Heart left ventricle (tissue), 16 donors: ENCODE measurements at regions not wholly inside any gene's neighbourhood (a gene's known extent, or its start where the extent isn't known, plus 50 kb on each side); places are given as distances from the start of the nearest gene placed in this dataset.
"Not testable (repeated sequence)": the region's sequence is repeated elsewhere in the genome, so short reads cannot be mapped to it uniquely, and the experiment has no call there.

ENCODE experiments used
- ATAC-seq, 4 donors: fragments of 200-7000 bp; cut with Tn5 transposase; one replicate each; pipeline ENCODE4 v1.9.1; 2020 to 2022; ENCODE audit warnings: moderate library complexity in 4 of 4, mild to moderate bottlenecking in 3 of 4, moderate number of reproducible peaks in 1 of 4
- DNase-seq, 5 donors: peaks; one replicate each; pipeline ENCODE4 v3.0.0-alpha.2; 2020
- H3K27ac ChIP-seq, 12 donors: fragments of 200-600 bp; sonication (generic) in 4 of 12; one replicate each; pipeline versions ENCODE4 v1.5.0 to v1.8.0; 2016 to 2022; ENCODE audit warnings: mild to moderate bottlenecking in 2 of 12
- H3K27me3 ChIP-seq, 9 donors: fragments of 200-600 bp; sonication (generic) in 2 of 9; one replicate each; pipeline versions ENCODE4 v1.5.1 to v1.8.0; 2016 to 2022; ENCODE audit warnings: mild to moderate bottlenecking in 3 of 9
- H3K36me3 ChIP-seq, 9 donors: fragments of 200-600 bp; sonication (generic) in 2 of 9; one replicate each; pipeline versions ENCODE4 v1.5.0 to v1.8.0; 2018 to 2022; ENCODE audit warnings: mild to moderate bottlenecking in 2 of 9
- H3K4me1 ChIP-seq, 12 donors: fragments of 200-600 bp; sonication (generic) in 4 of 12; one replicate each; pipeline versions ENCODE4 v1.5.0 to v1.8.0; 2016 to 2022; ENCODE audit warnings: mild to moderate bottlenecking in 3 of 12
- H3K4me3 ChIP-seq, 12 donors: fragments of 200-600 bp; sonication (generic) in 4 of 12; one replicate each; pipeline versions ENCODE4 v1.5.0 to v1.8.0; 2017 to 2022; ENCODE audit warnings: mild to moderate bottlenecking in 9 of 12, moderate library complexity in 4 of 12
- H3K9me3 ChIP-seq, 12 donors: fragments of 200-600 bp; sonication (generic) in 4 of 12; one replicate each; pipeline versions ENCODE4 v1.5.0 to v1.8.0; 2016 to 2022; ENCODE audit warnings: mild to moderate bottlenecking in 1 of 12
- POLR2A ChIP-seq, 2 donors: fragments of 450-650 bp; IDR thresholded peaks; one replicate each; pipeline ENCODE4 v1.6.1; 2017; ENCODE audit warnings: antibody characterized with exemption in 2 of 2, mild to moderate bottlenecking in 2 of 2, moderate library complexity in 2 of 2
- WGBS, 4 donors: extraction: QIAGEN DNeasy Blood & Tissue Kit in 2 of 4; methylation state at CpG; one replicate each; pipeline versions ENCODE4 v1.1.5 to v1.1.7; 2013 to 2018; 5-methylcytosine and 5-hydroxymethylcytosine counted together
- intact Hi-C, 10 donors: fragments of 100-400 bp; cut with DNase I; formaldehyde crosslinking; loops; one replicate each; pipeline versions ENCODE4 v1.11.1 to v1.14.2; 2022
- TF ChIP-seq, protein P1 (sequence below), 12 donors: fragments of 200-600 bp; sonication (generic) in 4 of 12; IDR thresholded peaks; one replicate each; pipeline versions ENCODE4 v1.5.0 to v1.8.0; 2018 to 2022; ENCODE audit warnings: antibody characterized with exemption in 12 of 12, mild to moderate bottlenecking in 5 of 12
- donor health status: ischemic (EF 13 %, LVEDD 7.1; RV severe dilation, severe dysfunction).
- donor health status: healthy with polysubstance abuse.
- donor health status: DM: no; HTN: yes; CAD: no.
- donor health status: DM: no; HTN: no; CAD: no.
- donor health status: ischemic (EF 25% LVEDD 6.9; RV normal size, moderate dysfunction).
- donor health status: ischemic (EF 25% LVEDD 5.7; RV mildly dilated, moderate dysfunction).
- donor health status: healthy.
- donor health status: DM: yes; HTN: yes; CAD: no.
- donor health status: ischemic (EF 35%, LVEDD 5.7; RV mildly dilated, moderate dysfunction).
- donor health status: nonischemic (EF 11% LVEDD 7.7; RV severe dilation, severe dysfunction).
- donor health status: DM: yes; HTN: yes; CAD: no.
- donor health status: PGD.
- donor health status: ischemic (EF 29% LVEDD 5.4; RV normal size, mild dysfunction).
- donor health status: nonischemic (EF 23%, LVEDD 6.1; RV moderate dilation, normal function).

DNA sequence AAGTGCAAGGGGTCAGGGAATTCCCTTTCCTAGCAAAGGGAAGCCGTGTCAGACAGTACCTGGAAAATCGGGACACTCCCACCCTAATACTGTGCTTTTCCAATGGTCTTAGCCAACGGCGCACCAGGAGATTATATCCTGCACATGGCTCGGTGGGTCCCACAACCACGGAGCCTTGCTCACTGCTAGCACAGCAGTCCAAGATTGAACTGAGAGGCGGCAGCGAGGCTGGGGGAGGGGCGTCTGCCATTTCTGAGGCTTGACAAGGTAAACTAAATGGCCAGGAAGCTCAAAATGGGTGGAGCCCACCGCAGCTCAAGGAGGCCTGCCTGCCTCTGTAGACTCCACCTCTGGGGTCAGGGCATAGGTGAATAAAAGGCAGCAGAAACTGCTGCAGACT is 76.5 kb upstream of the LINC00632 start:
- ATAC-seq, DNase-seq, H3K9me3 ChIP-seq, H3K4me3 ChIP-seq, H3K36me3 ChIP-seq, H3K4me1 ChIP-seq, intact Hi-C loops, H3K27ac ChIP-seq, H3K27me3 ChIP-seq: not testable (repeated sequence)
- WGBS, 4 donors: 85 to 92% (median 85%) methylated on average over 10 of the region's 10 CpGs

DNA sequence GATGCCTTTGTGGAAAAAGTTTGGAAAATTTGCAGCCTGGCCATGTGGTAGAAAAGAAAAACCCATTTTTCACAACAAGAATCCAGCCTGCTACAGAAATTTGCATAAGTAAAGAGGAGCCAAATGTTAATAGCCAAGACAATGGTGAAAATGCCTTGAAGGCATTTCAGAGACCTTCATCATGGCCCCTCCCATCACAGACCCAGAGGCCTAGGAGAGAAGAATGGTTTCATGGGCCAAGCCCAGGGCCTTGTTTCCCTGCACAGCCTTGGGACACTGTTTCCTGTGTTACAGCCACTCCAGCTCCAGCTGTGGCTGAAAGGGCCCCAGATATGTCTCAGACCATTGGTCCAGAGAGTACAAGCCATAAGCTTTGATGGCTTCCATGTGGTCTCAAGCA is 101.4 kb upstream of the LINC00632 start:
- H3K36me3 ChIP-seq: no peaks in the 10 kb centered on the region
- ATAC-seq (no peak), DNase-seq (no peak)
- TF ChIP-seq, protein P1, sequence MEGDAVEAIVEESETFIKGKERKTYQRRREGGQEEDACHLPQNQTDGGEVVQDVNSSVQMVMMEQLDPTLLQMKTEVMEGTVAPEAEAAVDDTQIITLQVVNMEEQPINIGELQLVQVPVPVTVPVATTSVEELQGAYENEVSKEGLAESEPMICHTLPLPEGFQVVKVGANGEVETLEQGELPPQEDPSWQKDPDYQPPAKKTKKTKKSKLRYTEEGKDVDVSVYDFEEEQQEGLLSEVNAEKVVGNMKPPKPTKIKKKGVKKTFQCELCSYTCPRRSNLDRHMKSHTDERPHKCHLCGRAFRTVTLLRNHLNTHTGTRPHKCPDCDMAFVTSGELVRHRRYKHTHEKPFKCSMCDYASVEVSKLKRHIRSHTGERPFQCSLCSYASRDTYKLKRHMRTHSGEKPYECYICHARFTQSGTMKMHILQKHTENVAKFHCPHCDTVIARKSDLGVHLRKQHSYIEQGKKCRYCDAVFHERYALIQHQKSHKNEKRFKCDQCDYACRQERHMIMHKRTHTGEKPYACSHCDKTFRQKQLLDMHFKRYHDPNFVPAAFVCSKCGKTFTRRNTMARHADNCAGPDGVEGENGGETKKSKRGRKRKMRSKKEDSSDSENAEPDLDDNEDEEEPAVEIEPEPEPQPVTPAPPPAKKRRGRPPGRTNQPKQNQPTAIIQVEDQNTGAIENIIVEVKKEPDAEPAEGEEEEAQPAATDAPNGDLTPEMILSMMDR (IDR thresholded peaks at IDR 0.05): no peak
- TF ChIP-seq POLR2A (IDR thresholded peaks at IDR 0.05): no peak
- H3K4me1 ChIP-seq: no peaks in the 10 kb centered on the region
- no peaks in the 10 kb centered on the region for H3K9me3 ChIP-seq
- intact Hi-C loops: no loop called here
- no peak overlapping the region for H3K4me3 ChIP-seq
- H3K27ac ChIP-seq: no peak overlapping the region
- H3K27me3 ChIP-seq: no peaks in the 10 kb centered on the region

DNA sequence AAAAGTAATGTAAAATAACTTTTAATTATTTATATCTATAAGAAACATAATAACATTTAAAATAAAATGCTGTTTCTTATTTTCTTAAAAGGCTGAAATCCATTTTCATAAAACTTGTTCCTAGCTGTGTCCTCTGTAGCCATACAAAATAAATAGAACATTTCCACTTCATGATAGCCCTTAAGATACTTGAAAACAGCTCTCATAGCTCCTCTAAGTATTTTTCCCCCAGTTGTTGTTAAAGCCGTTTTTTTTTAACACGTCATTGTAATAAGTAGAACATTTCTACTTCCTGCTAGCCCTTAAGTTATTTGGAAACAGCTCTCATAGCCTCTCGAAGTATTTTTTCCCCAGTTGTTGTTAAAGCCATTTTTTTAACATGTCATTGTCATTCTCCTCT is 97.3 kb upstream of the SOX3 start:
- no peaks in the 10 kb centered on the region for H3K4me1 ChIP-seq
- DNase-seq: no peak

DNA sequence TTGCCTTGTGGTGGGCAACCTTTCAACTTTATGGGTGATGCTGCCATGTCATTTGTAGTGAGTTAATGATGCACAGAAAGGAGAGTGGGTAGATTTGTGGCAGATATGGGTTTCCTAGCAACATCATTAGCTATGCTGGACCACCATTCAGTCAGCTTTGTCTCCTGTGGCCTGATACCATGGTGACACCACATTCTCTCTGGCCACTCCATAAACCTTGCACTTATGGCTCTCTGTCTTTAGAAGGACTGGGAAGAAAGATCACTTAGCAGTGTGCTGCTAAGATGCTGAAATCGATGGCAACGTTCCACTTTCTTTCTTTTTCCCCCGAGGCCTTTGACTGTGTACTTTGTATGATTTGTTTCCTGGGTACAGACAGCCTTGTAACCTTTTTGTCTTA is 95.0 kb upstream of the SOX3 start:
- DNase-seq: no peak
- Histone ChIP-seq H3K9me3 (no peaks in the 10 kb centered on the region), H3K4me1 (no peaks in the 10 kb centered on the region), H3K27ac (no peak overlapping the region), H3K27me3 (no peaks in the 10 kb centered on the region), H3K36me3 (no peaks in the 10 kb centered on the region), H3K4me3 (no peak overlapping the region)
- intact Hi-C loops: no loop called here
- TF ChIP-seq POLR2A (IDR thresholded peaks at IDR 0.05): no peak
- TF ChIP-seq, protein P1 (IDR thresholded peaks at IDR 0.05): no peak
- no peak for ATAC-seq
- WGBS, 4 donors: 53 to 78% (median 73%) methylated on average over 3 of the region's 3 CpGs

More for the DNA sequence above, 97.3 kb upstream of the SOX3 start:
- H3K27ac ChIP-seq: no peak overlapping the region
- no peak overlapping the region for H3K4me3 ChIP-seq
- no peaks in the 10 kb centered on the region for H3K9me3 ChIP-seq
- intact Hi-C loops: no loop called here
- ATAC-seq: no peak
- 56 to 64% (median 64%) methylated on average over 3 of the region's 3 CpGs for WGBS, 4 donors
- no peaks in the 10 kb centered on the region for H3K36me3 ChIP-seq
- no peaks in the 10 kb centered on the region for H3K27me3 ChIP-seq
- TF ChIP-seq POLR2A (IDR thresholded peaks at IDR 0.05): no peak
- TF ChIP-seq, protein P1 (IDR thresholded peaks at IDR 0.05): no peak

DNA sequence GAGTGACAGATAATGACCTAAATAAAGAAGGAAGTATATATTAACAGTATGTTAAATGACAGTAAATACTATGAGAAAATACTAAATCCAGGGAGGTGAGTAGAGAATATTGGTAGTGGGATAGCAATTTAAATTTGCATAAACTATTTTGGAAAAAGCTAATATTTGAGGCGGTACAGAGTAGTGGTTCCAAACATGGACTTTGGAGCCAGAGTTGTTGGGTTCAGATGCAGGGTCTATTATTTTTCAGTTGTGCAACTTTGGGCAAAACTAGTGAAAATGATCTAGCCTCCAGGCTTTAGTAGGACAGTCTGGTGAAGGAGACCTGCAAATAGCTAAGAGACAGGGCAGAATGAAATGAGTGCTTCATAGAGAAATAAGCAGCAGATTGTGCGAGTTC is 84.8 kb upstream of the SOX3 start:
- Histone ChIP-seq H3K27me3 (peaks cover 0 to 6% (median 0%) of the 10 kb centered on the region in 9 donors), H3K4me1 (no peaks in the 10 kb centered on the region), H3K9me3 (no peaks in the 10 kb centered on the region), H3K4me3 (no peak overlapping the region), H3K27ac (no peak overlapping the region), H3K36me3 (no peaks in the 10 kb centered on the region)
- TF ChIP-seq, protein P1 (IDR thresholded peaks at IDR 0.05): no peak
- no peak for TF ChIP-seq POLR2A (IDR thresholded peaks at IDR 0.05)
- ATAC-seq (no peak), DNase-seq (no peak)
- WGBS, 4 donors: 77 to 93% (median 85%) methylated on average over 2 of the region's 2 CpGs
- intact Hi-C loops: no loop called here
